HepG2 (cell line): ENCODE measurements at regions not wholly inside any gene's neighbourhood (a gene's known extent, or its start where the extent isn't known, plus 50 kb on each side); places are given as distances from the start of the nearest gene placed in this dataset.

Experiments used
- ATAC-seq: fragments of 200-7000 bp; cut with Tn5 transposase; 3 replicates; pipeline ENCODE4 v1.9.1; 2020; ENCODE audit warnings: mild to moderate bottlenecking, moderate library complexity
- BruUV-seq: library from RNA; stranded (reverse); fragments of 400-500 nt; replicated peaks from 2 replicates; lab custom pipeline; 2021; lab: Mats Ljungman, UMichigan
- CTCF ChIA-PET: fragments of 300-600 bp; formaldehyde crosslinking; extraction: SDS; loops from one replicate; lab custom pipeline; 2021; ENCODE audit warnings: low total read pairs, inconsistent platforms, low intra/inter-chr PET ratio; lab: Yijun Ruan, JAX
- POLR2A ChIA-PET: fragments of 350-600 bp; sonication (Branson Sonifier 250); formaldehyde crosslinking; loops from one replicate; lab custom pipeline; 2020; ENCODE audit warnings: antibody characterized with exemption, inconsistent platforms; lab: Yijun Ruan, JAX
- DNase-seq: peaks from one replicate; pipeline ENCODE4 v3.0.0-alpha.2; 2015; ENCODE audit warnings: low spot score
- FAIRE-seq: peaks from 3 replicates; lab custom pipeline; 2011; peaks lifted over from hg19 to GRCh38; lab: Jason Lieb, UNC
- H2AFZ ChIP-seq: one replicate; pipeline ENCODE4 v1.6.1; 2011; ENCODE audit warnings: low read length, inconsistent platforms
- H3K27ac ChIP-seq: fragments of 300-600 bp; 3 replicates; pipeline ENCODE4 v1.8.0; 2011; ENCODE audit warnings: mixed run types, mild to moderate bottlenecking, mixed read lengths, low read length, inconsistent platforms; ENCODE audit not compliant: insufficient read depth; ENCODE audit errors: extremely low read length
- H3K27me3 ChIP-seq, 2 experiments: fragments of 200-600 bp in 1 of 2; 2 replicates in 1 of 2; 3 replicates in 1 of 2; pipeline versions ENCODE4 v1.6.0 to v1.8.0; 2011; ENCODE audit warnings: low read length in 2 of 2, mild to moderate bottlenecking in 2 of 2, moderate library complexity in 2 of 2, inconsistent platforms in 1 of 2; ENCODE audit not compliant: insufficient read depth in 2 of 2, control insufficient read depth in 1 of 2
- H3K36me3 ChIP-seq, 2 experiments: fragments of 200-600 bp in 1 of 2; replicated peaks in 1 of 2; 2 replicates in 1 of 2; 3 replicates in 1 of 2; pipeline versions ENCODE4 v1.5.1 to v1.8.0; 2011; ENCODE audit warnings: low read length in 2 of 2, inconsistent platforms in 1 of 2; ENCODE audit not compliant: insufficient read depth in 2 of 2, control insufficient read depth in 1 of 2
- H3K4me1 ChIP-seq: 2 replicates; pipeline ENCODE4 v1.5.1; 2012; ENCODE audit warnings: low read length, inconsistent platforms; ENCODE audit not compliant: insufficient read depth
- H3K4me2 ChIP-seq: 2 replicates; pipeline ENCODE4 v1.6.0; 2011; ENCODE audit warnings: low read depth, low read length, inconsistent platforms
- H3K4me3 ChIP-seq, 3 experiments: fragments of 200-600 bp in 1 of 3; sonication (generic), shearing (Covaris generic) in 1 of 3; replicated peaks in 1 of 3; 2 replicates each; pipeline ENCODE4 v1.5.1; 2011 to 2016; ENCODE audit warnings: low read length in 3 of 3, inconsistent platforms in 2 of 3, low read depth in 2 of 3, mild to moderate bottlenecking in 2 of 3, control low read depth in 1 of 3, mixed read lengths in 1 of 3; ENCODE audit not compliant: insufficient read depth in 1 of 3
- H3K79me2 ChIP-seq: one replicate; pipeline ENCODE4 v1.6.1; 2011; ENCODE audit warnings: low read length, inconsistent platforms; ENCODE audit not compliant: insufficient read depth
- H3K9ac ChIP-seq: 2 replicates; pipeline ENCODE4 v1.6.0; 2011; ENCODE audit warnings: mild to moderate bottlenecking, low read depth, low read length, inconsistent platforms; ENCODE audit not compliant: insufficient read depth
- H3K9me3 ChIP-seq: 2 replicates; pipeline ENCODE4 v1.5.1; 2012; ENCODE audit warnings: mild to moderate bottlenecking, low read length
- H4K20me1 ChIP-seq: 2 replicates; pipeline ENCODE4 v1.6.0; 2011; ENCODE audit warnings: inconsistent platforms, mild to moderate bottlenecking, low read length, moderate library complexity; ENCODE audit not compliant: insufficient read depth
- MBD4 ChIP-seq: IDR thresholded peaks from 2 replicates; pipeline ENCODE4 v1.6.1; 2012; ENCODE audit warnings: low read length, inconsistent platforms, borderline replicate concordance
- WIZ ChIP-seq: sonication (generic); formaldehyde crosslinking; IDR thresholded peaks from 2 replicates; pipeline ENCODE4 v1.5.1; 2020; ENCODE audit warnings: mild to moderate bottlenecking, missing genetic modification reagents
- ZNF777 ChIP-seq: sonication (generic); formaldehyde crosslinking; IDR thresholded peaks from 2 replicates; pipeline ENCODE4 v1.4.0; 2020; ENCODE audit warnings: missing genetic modification reagents
- WGBS: methylation state at CpG from one replicate; pipeline ENCODE4 v1.1.6; 2017; ENCODE audit warnings: low lambda C conversion rate; 5-methylcytosine and 5-hydroxymethylcytosine counted together
- in situ Hi-C: cut with HindIII; loops from 2 replicates; pipeline ENCODE4 v1.10.0; 2017; ENCODE audit warnings: low pct_unique_long_range_greater_than_20kb; ENCODE audit not compliant: extremely low pct_ligation_motif_present
- intact Hi-C: fragments of 100-400 bp; cut with micrococcal nuclease; formaldehyde crosslinking; loops from one replicate; pipeline ENCODE4 v1.10.0; 2022; ENCODE audit not compliant: unreplicated experiment
- TF ChIP-seq, protein P1 (sequence below): fragments of 450-650 bp; IDR thresholded peaks from 2 replicates; pipeline ENCODE4 v1.6.1; 2017; ENCODE audit warnings: mild to moderate bottlenecking
- TF ChIP-seq, protein P2 (sequence below): IDR thresholded peaks from 2 replicates; pipeline ENCODE4 v1.6.1; 2016; ENCODE audit warnings: control low read depth
- TF ChIP-seq, protein P3 (sequence below): sonication (generic); formaldehyde crosslinking; IDR thresholded peaks from 2 replicates; pipeline ENCODE4 v1.5.1; 2020; ENCODE audit warnings: mild to moderate bottlenecking, missing genetic modification reagents, moderate library complexity
- TF ChIP-seq, protein P4 (sequence below): sonication (generic); formaldehyde crosslinking; IDR thresholded peaks from one replicate; pipeline ENCODE4 v1.5.1; 2020; ENCODE audit warnings: mild to moderate bottlenecking, missing genetic modification reagents; ENCODE audit errors: not compliant biosample characterization

DNA sequence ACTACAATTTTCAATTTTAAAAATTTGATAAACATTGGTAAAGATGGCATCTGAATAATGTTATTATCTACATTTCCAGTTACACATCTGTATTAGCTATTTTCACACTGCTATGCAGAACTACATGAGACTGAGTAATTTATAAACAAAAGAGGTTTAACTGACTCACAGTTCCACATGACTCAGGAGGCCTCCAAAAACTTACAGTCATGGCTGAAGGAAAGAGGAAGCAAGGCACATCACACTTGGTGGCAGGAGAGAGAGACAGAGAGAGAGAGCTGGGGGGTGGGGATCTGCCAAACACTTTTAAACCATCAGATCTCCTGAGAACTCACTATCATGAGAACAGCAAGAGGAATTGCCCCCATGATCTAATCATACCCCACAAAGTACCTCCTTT lies 850.0 kb downstream of the LTN1 start (continued):
- TF ChIP-seq, protein P1, sequence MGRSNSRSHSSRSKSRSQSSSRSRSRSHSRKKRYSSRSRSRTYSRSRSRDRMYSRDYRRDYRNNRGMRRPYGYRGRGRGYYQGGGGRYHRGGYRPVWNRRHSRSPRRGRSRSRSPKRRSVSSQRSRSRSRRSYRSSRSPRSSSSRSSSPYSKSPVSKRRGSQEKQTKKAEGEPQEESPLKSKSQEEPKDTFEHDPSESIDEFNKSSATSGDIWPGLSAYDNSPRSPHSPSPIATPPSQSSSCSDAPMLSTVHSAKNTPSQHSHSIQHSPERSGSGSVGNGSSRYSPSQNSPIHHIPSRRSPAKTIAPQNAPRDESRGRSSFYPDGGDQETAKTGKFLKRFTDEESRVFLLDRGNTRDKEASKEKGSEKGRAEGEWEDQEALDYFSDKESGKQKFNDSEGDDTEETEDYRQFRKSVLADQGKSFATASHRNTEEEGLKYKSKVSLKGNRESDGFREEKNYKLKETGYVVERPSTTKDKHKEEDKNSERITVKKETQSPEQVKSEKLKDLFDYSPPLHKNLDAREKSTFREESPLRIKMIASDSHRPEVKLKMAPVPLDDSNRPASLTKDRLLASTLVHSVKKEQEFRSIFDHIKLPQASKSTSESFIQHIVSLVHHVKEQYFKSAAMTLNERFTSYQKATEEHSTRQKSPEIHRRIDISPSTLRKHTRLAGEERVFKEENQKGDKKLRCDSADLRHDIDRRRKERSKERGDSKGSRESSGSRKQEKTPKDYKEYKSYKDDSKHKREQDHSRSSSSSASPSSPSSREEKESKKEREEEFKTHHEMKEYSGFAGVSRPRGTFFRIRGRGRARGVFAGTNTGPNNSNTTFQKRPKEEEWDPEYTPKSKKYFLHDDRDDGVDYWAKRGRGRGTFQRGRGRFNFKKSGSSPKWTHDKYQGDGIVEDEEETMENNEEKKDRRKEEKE, result no peak
- TF ChIP-seq, protein P2, sequence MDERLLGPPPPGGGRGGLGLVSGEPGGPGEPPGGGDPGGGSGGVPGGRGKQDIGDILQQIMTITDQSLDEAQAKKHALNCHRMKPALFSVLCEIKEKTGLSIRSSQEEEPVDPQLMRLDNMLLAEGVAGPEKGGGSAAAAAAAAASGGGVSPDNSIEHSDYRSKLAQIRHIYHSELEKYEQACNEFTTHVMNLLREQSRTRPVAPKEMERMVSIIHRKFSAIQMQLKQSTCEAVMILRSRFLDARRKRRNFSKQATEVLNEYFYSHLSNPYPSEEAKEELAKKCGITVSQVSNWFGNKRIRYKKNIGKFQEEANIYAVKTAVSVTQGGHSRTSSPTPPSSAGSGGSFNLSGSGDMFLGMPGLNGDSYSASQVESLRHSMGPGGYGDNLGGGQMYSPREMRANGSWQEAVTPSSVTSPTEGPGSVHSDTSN (CRISPR knock-in tag), result no peak
- no peak for TF ChIP-seq ZNF777 (CRISPR knock-in tag)
- TF ChIP-seq, all 625 proteins: peak for 0

DNA sequence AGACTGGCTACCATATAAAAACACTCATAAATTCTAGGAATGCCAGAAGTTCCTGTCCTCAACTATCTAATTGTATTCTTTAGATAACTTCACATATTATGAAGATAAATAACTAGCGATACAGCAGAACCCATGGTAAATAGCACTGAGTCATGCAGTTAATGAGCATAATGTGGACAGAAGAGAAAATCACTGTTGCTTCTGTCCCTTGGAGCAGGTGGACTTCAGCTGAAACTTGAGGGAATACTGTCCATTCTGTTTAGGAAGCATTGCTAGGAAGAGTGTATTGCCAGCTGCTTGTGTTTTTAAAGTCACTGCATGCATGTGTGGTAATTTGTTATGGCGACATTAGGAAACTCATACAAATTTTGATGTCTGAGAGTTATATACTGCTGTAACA lies 854.4 kb downstream of the LTN1 start:
- no peak for FAIRE-seq
- Histone ChIP-seq H2AFZ (no peak overlapping the region), H3K4me3 (no peak overlapping the region), H4K20me1 (no peaks in the 10 kb centered on the region), H3K9me3 (peaks cover 74% of the 10 kb centered on the region), H3K4me2 (no peak overlapping the region), H3K9ac (no peak overlapping the region), H3K27me3 (no peaks in the 10 kb centered on the region), H3K36me3 (no peaks in the 10 kb centered on the region), H3K4me1 (no peaks in the 10 kb centered on the region), H3K27ac (no peak overlapping the region), H3K79me2 (no peaks in the 10 kb centered on the region)
- CTCF ChIA-PET, result no interaction called here
- no peak for ATAC-seq
- intact Hi-C loops (no loop called here), in situ Hi-C loops (no loop called here)
- no TSS peak for BruUV-seq
- POLR2A ChIA-PET, result no interaction called here
- DNase-seq, result no peak
- WGBS, result 28% methylated on average over 2 of the region's 2 CpGs
- TF ChIP-seq, protein P3, sequence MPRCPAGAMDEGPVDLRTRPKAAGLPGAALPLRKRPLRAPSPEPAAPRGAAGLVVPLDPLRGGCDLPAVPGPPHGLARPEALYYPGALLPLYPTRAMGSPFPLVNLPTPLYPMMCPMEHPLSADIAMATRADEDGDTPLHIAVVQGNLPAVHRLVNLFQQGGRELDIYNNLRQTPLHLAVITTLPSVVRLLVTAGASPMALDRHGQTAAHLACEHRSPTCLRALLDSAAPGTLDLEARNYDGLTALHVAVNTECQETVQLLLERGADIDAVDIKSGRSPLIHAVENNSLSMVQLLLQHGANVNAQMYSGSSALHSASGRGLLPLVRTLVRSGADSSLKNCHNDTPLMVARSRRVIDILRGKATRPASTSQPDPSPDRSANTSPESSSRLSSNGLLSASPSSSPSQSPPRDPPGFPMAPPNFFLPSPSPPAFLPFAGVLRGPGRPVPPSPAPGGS (CRISPR knock-in tag), result no peak
- TF ChIP-seq WIZ (CRISPR knock-in tag) (no peak), MBD4 (no peak)
- TF ChIP-seq, protein P4, sequence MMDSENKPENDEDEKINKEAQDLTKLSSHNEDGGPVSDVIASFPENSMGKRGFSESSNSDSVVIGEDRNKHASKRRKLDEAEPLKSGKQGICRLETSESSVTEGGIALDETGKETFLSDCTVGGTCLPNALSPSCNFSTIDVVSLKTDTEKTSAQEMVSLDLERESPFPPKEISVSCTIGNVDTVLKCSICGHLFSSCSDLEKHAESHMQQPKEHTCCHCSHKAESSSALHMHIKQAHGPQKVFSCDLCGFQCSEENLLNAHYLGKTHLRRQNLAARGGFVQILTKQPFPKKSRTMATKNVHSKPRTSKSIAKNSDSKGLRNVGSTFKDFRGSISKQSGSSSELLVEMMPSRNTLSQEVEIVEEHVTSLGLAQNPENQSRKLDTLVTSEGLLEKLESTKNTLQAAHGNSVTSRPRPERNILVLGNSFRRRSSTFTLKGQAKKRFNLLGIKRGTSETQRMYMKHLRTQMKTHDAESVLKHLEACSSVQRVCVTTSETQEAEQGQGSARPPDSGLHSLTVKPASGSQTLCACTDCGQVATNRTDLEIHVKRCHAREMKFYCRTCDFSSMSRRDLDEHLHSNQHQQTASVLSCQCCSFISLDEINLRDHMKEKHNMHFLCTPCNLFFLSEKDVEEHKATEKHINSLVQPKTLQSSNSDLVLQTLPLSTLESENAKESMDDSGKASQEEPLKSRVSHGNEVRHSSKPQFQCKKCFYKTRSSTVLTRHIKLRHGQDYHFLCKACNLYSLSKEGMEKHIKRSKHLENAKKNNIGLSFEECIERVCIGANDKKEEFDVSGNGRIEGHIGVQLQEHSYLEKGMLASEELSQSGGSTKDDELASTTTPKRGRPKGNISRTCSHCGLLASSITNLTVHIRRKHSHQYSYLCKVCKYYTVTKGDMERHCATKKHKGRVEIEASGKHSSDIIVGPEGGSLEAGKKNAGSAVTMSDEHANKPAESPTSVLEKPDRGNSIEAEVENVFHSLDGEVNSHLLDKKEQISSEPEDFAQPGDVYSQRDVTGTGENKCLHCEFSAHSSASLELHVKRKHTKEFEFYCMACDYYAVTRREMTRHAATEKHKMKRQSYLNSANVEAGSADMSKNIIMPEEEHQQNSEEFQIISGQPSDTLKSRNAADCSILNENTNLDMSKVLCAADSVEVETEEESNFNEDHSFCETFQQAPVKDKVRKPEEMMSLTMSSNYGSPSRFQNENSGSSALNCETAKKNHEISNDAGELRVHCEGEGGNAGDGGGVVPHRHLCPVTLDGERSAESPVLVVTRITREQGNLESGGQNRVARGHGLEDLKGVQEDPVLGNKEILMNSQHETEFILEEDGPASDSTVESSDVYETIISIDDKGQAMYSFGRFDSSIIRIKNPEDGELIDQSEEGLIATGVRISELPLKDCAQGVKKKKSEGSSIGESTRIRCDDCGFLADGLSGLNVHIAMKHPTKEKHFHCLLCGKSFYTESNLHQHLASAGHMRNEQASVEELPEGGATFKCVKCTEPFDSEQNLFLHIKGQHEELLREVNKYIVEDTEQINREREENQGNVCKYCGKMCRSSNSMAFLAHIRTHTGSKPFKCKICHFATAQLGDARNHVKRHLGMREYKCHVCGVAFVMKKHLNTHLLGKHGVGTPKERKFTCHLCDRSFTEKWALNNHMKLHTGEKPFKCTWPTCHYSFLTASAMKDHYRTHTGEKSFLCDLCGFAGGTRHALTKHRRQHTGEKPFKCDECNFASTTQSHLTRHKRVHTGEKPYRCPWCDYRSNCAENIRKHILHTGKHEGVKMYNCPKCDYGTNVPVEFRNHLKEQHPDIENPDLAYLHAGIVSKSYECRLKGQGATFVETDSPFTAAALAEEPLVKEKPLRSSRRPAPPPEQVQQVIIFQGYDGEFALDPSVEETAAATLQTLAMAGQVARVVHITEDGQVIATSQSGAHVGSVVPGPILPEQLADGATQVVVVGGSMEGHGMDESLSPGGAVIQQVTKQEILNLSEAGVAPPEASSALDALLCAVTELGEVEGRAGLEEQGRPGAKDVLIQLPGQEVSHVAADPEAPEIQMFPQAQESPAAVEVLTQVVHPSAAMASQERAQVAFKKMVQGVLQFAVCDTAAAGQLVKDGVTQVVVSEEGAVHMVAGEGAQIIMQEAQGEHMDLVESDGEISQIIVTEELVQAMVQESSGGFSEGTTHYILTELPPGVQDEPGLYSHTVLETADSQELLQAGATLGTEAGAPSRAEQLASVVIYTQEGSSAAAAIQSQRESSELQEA (CRISPR knock-in tag), result no peak
